A549 (cell line): ENCODE measurements at regions not wholly inside any gene's neighbourhood (a gene's known extent, or its start where the extent isn't known, plus 50 kb on each side); places are given as distances from the start of the nearest gene placed in this dataset.

Source experiments
- ATAC-seq, 2 experiments: fragments of 200-7000 bp in 1 of 2; fragments of >200 bp in 1 of 2; cut with Nextera tagmentation in 1 of 2; cut with Tn5 transposase in 1 of 2; 3 replicates each; pipeline versions ENCODE4 v1.8.0 to v1.9.1; 2018 to 2020; ENCODE audit warnings: mild to moderate bottlenecking in 1 of 2, moderate library complexity in 1 of 2
- CTCF ChIA-PET: fragments of 300-600 bp; sonication (Branson Sonifier 250); formaldehyde crosslinking; extraction: SDS; loops from one replicate; lab custom pipeline; 2021; ENCODE audit warnings: antibody characterized with exemption, inconsistent platforms; lab: Yijun Ruan, JAX
- POLR2A ChIA-PET: fragments of 350-600 bp; formaldehyde crosslinking; extraction: SDS; loops from one replicate; lab custom pipeline; 2021; ENCODE audit warnings: antibody characterized with exemption, inconsistent platforms; lab: Yijun Ruan, JAX
- DNase-seq, 2 experiments: peaks; one replicate each; pipeline versions ENCODE4 v3.0.0 to v3.0.0-alpha.2; 2011 to 2016; ENCODE audit warnings: low read depth in 1 of 2, low spot score in 1 of 2
- FAIRE-seq: peaks from 2 replicates; lab custom pipeline; 2011; peaks lifted over from hg19 to GRCh38; lab: Jason Lieb, UNC
- H3K27ac ChIP-seq, 2 experiments: fragments of >200 bp; sonication (Bioruptor Twin); formaldehyde crosslinking; 3 replicates each; pipeline ENCODE4 v1.5.1; 2016 to 2017
- H3K4me1 ChIP-seq: fragments of >200 bp; sonication (Bioruptor Twin); formaldehyde crosslinking; 3 replicates; pipeline ENCODE4 v1.6.1; 2016
- H3K4me2 ChIP-seq: fragments of >200 bp; sonication (Bioruptor Twin); formaldehyde crosslinking; 3 replicates; pipeline ENCODE4 v1.6.1; 2016
- H3K4me3 ChIP-seq: fragments of >200 bp; sonication (Bioruptor Twin); formaldehyde crosslinking; 3 replicates; pipeline ENCODE4 v1.5.1; 2016
- H3K9me3 ChIP-seq: fragments of >200 bp; sonication (Bioruptor Twin); formaldehyde crosslinking; 3 replicates; pipeline ENCODE4 v1.6.1; 2016
- CBX2 ChIP-seq: fragments of 200-600 bp; sonication (generic); IDR thresholded peaks from 2 replicates; pipeline ENCODE4 v1.6.1; 2016; ENCODE audit warnings: low read depth, mild to moderate bottlenecking, borderline replicate concordance
- CEBPB ChIP-seq, 2 experiments: fragments of >200 bp in 1 of 2; sonication (Bioruptor Twin) in 1 of 2; formaldehyde crosslinking in 1 of 2; IDR thresholded peaks; 2 replicates each; pipeline ENCODE4 v1.6.1; 2012 to 2016
- EHMT2 ChIP-seq: fragments of 200-600 bp; sonication (generic); IDR thresholded peaks from 2 replicates; pipeline ENCODE4 v1.6.1; 2016; ENCODE audit warnings: antibody characterized with exemption, low read depth, mild to moderate bottlenecking, moderate library complexity
- HEYL ChIP-seq: fragments of 250-450 bp; sonication (Bioruptor Pico); IDR thresholded peaks from 2 replicates; pipeline ENCODE4 v1.8.0; 2021; ENCODE audit warnings: mild to moderate bottlenecking, moderate library complexity
- HMGXB4 ChIP-seq: fragments of 250-450 bp; sonication (Bioruptor Pico); IDR thresholded peaks from 2 replicates; pipeline ENCODE4 v1.5.0; 2021; ENCODE audit warnings: mild to moderate bottlenecking, moderate library complexity, borderline replicate concordance
- HOXB13 ChIP-seq: fragments of 250-450 bp; sonication (Bioruptor Pico); IDR thresholded peaks from 2 replicates; pipeline ENCODE4 v1.5.0; 2020; ENCODE audit warnings: low read depth, mild to moderate bottlenecking, moderate library complexity
- KDM1A ChIP-seq: fragments of 200-600 bp; sonication (generic); IDR thresholded peaks from 2 replicates; pipeline ENCODE4 v1.6.1; 2016; ENCODE audit warnings: low read depth, mild to moderate bottlenecking
- KDM5A ChIP-seq: fragments of 200-600 bp; sonication (generic); IDR thresholded peaks from 2 replicates; pipeline ENCODE4 v1.6.1; 2016; ENCODE audit warnings: antibody characterized with exemption, mild to moderate bottlenecking
- MAFK ChIP-seq: fragments of 450-650 bp; IDR thresholded peaks from 2 replicates; pipeline ENCODE4 v1.6.1; 2014; ENCODE audit not compliant: partially characterized antibody
- MAX ChIP-seq: IDR thresholded peaks from 2 replicates; pipeline ENCODE4 v1.6.1; 2012
- MAZ ChIP-seq: fragments of 150-350 bp; IDR thresholded peaks from 2 replicates; pipeline ENCODE4 v1.6.1; 2014; ENCODE audit warnings: antibody characterized with exemption, low read depth, low read length, borderline replicate concordance
- NPAS2 ChIP-seq: fragments of 250-450 bp; sonication (Bioruptor Pico); IDR thresholded peaks from 2 replicates; pipeline ENCODE4 v1.8.0; 2022; ENCODE audit warnings: mild to moderate bottlenecking, moderate library complexity, borderline replicate concordance
- PBX3 ChIP-seq: IDR thresholded peaks from 2 replicates; pipeline ENCODE4 v1.6.1; 2012
- POLR2A ChIP-seq: IDR thresholded peaks from 2 replicates; pipeline ENCODE4 v1.6.1; 2012; ENCODE audit warnings: mild to moderate bottlenecking, low read length
- RAD21 ChIP-seq, 2 experiments: fragments of >200 bp in 1 of 2; sonication (Bioruptor Twin) in 1 of 2; formaldehyde crosslinking in 1 of 2; IDR thresholded peaks in 1 of 2; conservative IDR thresholded peaks in 1 of 2; 2 replicates in 1 of 2; 3 replicates in 1 of 2; pipeline ENCODE4 v1.6.1; 2012 to 2018; ENCODE audit warnings: inconsistent platforms in 1 of 2
- RARB ChIP-seq: fragments of 250-450 bp; sonication (Bioruptor Pico); IDR thresholded peaks from 2 replicates; pipeline ENCODE4 v1.8.0; 2021; ENCODE audit warnings: mild to moderate bottlenecking, moderate library complexity
- RNF2 ChIP-seq: fragments of 200-600 bp; sonication (generic); IDR thresholded peaks from 2 replicates; pipeline ENCODE4 v1.6.1; 2016; ENCODE audit warnings: low read depth, mild to moderate bottlenecking, antibody characterized with exemption, moderate library complexity, borderline replicate concordance
- SREBF2 ChIP-seq: fragments of 450-650 bp; IDR thresholded peaks from 2 replicates; pipeline ENCODE4 v1.6.1; 2014; ENCODE audit warnings: mild to moderate bottlenecking, moderate library complexity
- USF2 ChIP-seq: fragments of 450-650 bp; IDR thresholded peaks from 2 replicates; pipeline ENCODE4 v1.6.1; 2014; ENCODE audit warnings: antibody characterized with exemption
- ZNF302 ChIP-seq: fragments of 250-450 bp; sonication (Bioruptor Pico); IDR thresholded peaks from 2 replicates; pipeline ENCODE4 v1.9.0; 2021; ENCODE audit warnings: inconsistent platforms, mild to moderate bottlenecking, moderate library complexity
- WGBS: methylation state at CpG from one replicate; pipeline ENCODE4 v1.1.6; 2017; ENCODE audit errors: missing lambda C conversion rate; 5-methylcytosine and 5-hydroxymethylcytosine counted together

GRCh38 chr10:78808736-78809367 lies 259.9 kb upstream of the ZMIZ1 start:
- H3K4me3 ChIP-seq: no peak overlapping the region
- CTCF ChIA-PET: no interaction called here
- no peak for ATAC-seq
- TF ChIP-seq CEBPB (IDR thresholded peaks at IDR 0.05): no peak
- WGBS: 73% methylated on average over 3 of the region's 3 CpGs
- no peak for FAIRE-seq
- peaks cover 5% of the 10 kb centered on the region; the same call in 1 of the 3 replicates for H3K9me3 ChIP-seq
- H3K4me2 ChIP-seq: no peak overlapping the region
- no peak for DNase-seq
- H3K4me1 ChIP-seq: no peaks in the 10 kb centered on the region
- POLR2A ChIA-PET: no interaction called here
- no peak overlapping the region for H3K27ac ChIP-seq

GRCh38 chr10:78811174-78811573 lies 257.6 kb upstream of the ZMIZ1 start:
- POLR2A ChIA-PET: no interaction called here
- FAIRE-seq (no peak), DNase-seq (no peak), ATAC-seq (no peak)
- CTCF ChIA-PET: interaction anchor here (1.0 to 1.3 kb wide), 4 partner anchors 10 to 164 kb away, joined by 3 to 5 read pairs (median 4); no protein-coding TSS in a partner anchor
- TF ChIP-seq SREBF2 (no peak), HMGXB4 (CRISPR knock-in tag) (no peak), EHMT2 (no peak), USF2 (no peak), KDM1A (no peak), HOXB13 (CRISPR knock-in tag) (no peak), MAZ (no peak), HEYL (CRISPR knock-in tag) (no peak), RNF2 (no peak), KDM5A (no peak), ZNF302 (CRISPR knock-in tag) (no peak), RAD21 (conservative IDR thresholded peaks at IDR 0.05 in 1 of 2, IDR thresholded peaks at IDR 0.05 in 1 of 2) (no peak), RARB (CRISPR knock-in tag) (no peak), NPAS2 (CRISPR knock-in tag) (no peak), MAX (no peak), MAFK (no peak), PBX3 (no peak), CBX2 (no peak), POLR2A (no peak)
- TF ChIP-seq, all 56 proteins: peak for 0
- WGBS: 43% methylated on average over 3 of the region's 3 CpGs
- Histone ChIP-seq H3K4me1 (peaks cover 15% of the 10 kb centered on the region), H3K9me3 (peaks cover 5% of the 10 kb centered on the region; the same call in 1 of the 3 replicates), H3K4me3 (no peak overlapping the region), H3K27ac (no peak overlapping the region), H3K4me2 (no peak overlapping the region)
